ENCODE measurements at regions not wholly inside any gene's neighbourhood (a gene's known extent, or its start where the extent isn't known, plus 50 kb on each side); places are given as distances from the start of the nearest gene placed in this dataset.

DNA sequence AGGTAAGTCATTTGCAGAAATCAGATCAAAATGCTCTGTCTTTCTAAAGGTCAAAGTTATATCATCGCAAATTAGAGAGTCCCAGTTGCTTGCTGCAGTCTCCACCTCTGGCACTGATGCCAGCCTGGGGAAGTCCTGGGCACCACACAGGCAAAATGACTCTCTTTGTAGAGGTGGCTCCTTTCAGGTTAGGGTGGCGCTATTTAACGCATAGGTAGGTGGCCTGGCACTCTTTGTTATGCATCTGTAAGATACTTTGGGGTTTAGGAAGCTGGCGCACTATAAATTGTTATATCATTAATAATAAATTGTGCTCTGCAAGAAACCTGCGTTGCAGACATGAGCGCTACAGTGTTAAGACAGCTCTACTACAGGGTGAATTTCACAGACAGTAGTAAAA is 268.5 kb downstream of the ICOS start:
- TF ChIP-seq EZH2 (IDR thresholded peaks at IDR 0.05; ENCODE audit: borderline replicate concordance) (no peak), EZH2phosphoT487 (IDR thresholded peaks at IDR 0.05; ENCODE audit: low read depth, severe bottlenecking, unreplicated experiment) (no peak)
- TF ChIP-seq, protein P1, sequence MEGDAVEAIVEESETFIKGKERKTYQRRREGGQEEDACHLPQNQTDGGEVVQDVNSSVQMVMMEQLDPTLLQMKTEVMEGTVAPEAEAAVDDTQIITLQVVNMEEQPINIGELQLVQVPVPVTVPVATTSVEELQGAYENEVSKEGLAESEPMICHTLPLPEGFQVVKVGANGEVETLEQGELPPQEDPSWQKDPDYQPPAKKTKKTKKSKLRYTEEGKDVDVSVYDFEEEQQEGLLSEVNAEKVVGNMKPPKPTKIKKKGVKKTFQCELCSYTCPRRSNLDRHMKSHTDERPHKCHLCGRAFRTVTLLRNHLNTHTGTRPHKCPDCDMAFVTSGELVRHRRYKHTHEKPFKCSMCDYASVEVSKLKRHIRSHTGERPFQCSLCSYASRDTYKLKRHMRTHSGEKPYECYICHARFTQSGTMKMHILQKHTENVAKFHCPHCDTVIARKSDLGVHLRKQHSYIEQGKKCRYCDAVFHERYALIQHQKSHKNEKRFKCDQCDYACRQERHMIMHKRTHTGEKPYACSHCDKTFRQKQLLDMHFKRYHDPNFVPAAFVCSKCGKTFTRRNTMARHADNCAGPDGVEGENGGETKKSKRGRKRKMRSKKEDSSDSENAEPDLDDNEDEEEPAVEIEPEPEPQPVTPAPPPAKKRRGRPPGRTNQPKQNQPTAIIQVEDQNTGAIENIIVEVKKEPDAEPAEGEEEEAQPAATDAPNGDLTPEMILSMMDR (IDR thresholded peaks at IDR 0.05; ENCODE audit: poor library complexity): no peak
